ENCODE measurements at regions not wholly inside any gene's neighbourhood (a gene's known extent, or its start where the extent isn't known, plus 50 kb on each side); places are given as distances from the start of the nearest gene placed in this dataset.
"Not testable (repeated sequence)": the region's sequence is repeated elsewhere in the genome, so short reads cannot be mapped to it uniquely, and the experiment has no call there.

DNA sequence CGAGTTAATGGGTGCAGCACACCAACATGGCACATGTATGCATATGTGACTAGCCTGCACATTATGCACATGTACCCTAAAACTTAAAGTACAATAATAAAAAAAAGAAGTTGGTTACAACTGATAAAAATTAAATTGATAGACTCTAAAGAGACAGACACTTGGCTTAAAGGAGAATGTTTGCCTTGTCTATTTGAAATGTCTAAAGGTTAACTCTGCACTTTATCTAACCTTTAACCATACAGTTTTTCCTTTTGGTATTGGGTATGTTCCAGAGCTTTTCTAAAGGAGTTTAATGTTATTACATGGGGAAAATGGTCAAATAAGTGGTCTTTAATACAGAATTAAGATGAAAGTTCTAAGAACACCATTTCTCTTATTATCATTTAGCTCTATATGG lies 145.1 kb upstream of the HCCS start:
- DNase-seq (ENCODE audit: low spot score): no peak

DNA sequence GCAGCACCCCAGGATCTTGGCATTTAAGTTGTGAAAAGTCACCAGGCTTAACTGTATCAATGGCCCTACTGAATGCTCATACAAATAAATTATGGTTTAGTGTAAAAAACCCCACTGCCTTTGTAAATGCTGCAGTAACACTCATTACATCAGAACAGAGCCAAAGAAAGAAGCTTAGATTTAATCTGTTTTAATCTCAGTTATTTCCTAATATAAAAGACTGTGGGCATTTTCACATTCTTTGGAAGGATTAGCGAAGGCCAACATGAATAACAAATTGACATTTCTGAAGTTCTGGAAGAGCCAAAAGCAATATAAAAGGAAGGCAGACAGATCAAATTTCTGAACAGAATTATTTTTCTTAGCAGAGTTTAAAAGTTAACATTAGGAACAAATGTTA lies 140.0 kb upstream of the HCCS start:
- DNase-seq (ENCODE audit: low spot score): no peak

GRCh38 chrX:10971759-10972158 lies 139.4 kb upstream of the HCCS start:
- no peak for DNase-seq (ENCODE audit: low spot score)

DNA sequence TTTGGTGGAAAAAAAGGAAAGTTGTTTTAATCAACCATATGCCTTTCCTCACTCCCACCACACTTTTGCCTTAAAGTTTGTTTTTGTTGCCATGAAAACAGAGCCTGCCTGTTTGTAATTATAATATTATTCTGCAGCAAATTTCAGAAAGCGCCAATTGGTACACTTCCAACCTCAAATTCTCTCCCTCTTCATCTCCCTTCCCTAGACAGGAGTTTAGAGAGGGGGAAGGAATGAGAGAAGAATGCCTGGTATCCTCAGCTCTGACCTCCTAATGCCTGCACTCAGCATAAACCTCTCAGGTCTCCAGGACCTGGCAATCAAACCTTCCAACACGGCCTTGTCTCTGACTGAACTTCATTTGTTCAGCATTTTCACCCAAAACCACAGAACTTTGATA lies 138.4 kb upstream of the HCCS start:
- no peak for DNase-seq (ENCODE audit: low spot score)

GRCh38 chrX:10974920-10975319 lies 136.2 kb upstream of the HCCS start:
- DNase-seq (ENCODE audit: low spot score): no peak

- DNase-seq (ENCODE audit: low spot score): no peak
Observed at GRCh38 chrX:10979956-10980355, 131.2 kb upstream of the HCCS start.

- DNase-seq (ENCODE audit: low spot score): no peak
Observed at GRCh38 chrX:10981506-10981905, 129.6 kb upstream of the HCCS start.

DNA sequence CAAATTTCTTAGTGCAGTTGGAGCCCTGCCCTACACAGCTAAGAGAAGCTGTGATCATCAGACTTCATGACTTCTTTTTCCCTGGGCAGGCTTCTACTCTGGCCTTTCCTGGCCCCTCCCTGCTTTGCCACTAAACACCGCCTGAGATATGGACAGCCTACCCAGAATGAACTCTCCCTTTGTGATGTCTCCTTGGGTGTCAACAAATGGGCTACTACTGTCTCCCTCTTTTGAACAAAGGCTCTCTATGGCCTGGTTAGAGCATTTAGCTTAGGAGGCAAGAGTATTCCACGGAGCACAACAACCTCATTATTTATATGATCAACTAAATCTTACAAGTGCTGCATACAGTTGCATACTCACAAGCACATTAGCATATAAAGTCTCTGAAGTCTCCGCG lies 127.6 kb upstream of the HCCS start:
- DNase-seq (ENCODE audit: low spot score): no peak

GRCh38 chrX:10984213-10984612 lies 126.9 kb upstream of the HCCS start:
- DNase-seq (ENCODE audit: low spot score): no peak

DNA sequence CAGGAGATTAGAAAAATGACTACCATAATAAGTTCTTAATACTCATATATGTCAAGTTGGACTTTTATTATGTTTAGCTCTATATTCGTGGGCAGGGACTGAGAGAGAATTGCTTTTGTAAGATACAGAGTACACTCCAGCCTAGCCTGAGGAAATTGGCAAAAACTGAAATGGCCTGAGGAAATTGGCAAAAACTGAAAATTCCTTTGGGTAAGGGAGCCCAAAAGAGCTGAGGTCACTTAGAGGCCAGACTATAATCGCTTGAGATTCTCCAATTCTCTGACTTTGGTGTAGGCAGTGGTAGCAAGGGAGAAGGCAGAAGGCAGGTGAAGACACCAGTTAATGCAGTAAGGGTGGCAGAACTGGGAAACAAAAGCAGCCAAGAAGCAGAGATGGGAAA lies 124.5 kb upstream of the HCCS start:
- DNase-seq (ENCODE audit: low spot score): no peak

GRCh38 chrX:10988653-10989052 lies 122.5 kb upstream of the HCCS start:
- DNase-seq (ENCODE audit: low spot score): no peak

DNA sequence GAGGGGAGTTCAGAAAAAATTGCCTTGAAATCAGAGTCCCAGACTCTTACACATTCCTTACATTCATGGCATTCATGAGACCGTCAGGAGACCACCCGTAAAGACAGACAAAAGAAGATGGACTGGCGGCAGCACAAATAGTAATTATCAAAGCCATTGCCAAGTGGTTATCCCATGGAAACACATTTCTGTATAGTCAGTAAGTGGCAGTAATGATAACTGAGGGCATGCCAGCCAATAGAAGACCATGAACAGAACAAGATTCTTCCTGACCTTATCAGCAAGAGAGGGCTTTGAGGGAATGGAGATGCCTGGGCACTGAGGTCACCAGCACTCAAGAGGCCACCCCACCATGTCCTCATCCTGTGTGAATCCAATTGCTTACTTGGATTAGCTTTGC lies 121.7 kb upstream of the HCCS start:
- DNase-seq (ENCODE audit: low spot score): no peak

DNA sequence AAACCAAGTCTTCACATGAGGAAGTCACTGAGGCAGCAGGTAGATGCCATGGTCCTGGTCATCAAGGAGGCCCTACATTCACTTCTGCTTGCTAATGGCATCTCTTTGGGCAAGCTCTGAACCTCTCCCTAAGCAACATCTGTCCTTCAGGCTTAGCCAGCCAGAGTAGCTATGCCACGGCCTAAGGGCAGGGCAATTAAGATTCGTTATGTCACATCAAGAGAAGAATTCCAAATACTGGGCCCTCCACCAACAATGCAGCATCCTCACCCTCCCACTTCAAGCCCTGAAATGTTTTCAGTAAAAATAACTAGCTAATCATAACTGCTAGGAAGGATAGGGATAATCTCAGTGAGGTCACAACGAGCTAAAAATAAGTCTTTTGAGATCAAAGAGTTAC lies 120.7 kb upstream of the HCCS start:
- DNase-seq (ENCODE audit: low spot score): no peak

DNA sequence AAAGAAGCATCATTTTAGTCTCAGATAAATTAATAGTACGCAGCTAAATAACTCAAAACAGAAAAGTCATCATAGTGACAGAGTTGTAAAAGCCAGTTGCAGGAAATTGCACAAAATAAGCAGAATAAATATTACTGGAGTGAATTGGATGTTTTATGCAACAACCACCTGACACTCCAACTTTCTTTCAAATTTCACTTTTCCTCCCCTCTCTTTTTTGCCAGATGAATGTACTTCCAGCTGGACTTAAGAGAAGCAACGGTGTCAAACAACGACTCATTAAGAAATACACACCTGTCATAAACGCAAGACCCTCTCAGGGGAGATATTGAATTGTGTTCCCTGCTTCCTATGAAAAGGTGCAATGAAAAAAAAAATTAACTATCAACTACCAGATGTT lies 120.2 kb upstream of the HCCS start:
- DNase-seq (ENCODE audit: low spot score): no peak

- DNase-seq (ENCODE audit: low spot score): no peak
Observed at GRCh38 chrX:10992110-10992509, 119.0 kb upstream of the HCCS start.

DNA sequence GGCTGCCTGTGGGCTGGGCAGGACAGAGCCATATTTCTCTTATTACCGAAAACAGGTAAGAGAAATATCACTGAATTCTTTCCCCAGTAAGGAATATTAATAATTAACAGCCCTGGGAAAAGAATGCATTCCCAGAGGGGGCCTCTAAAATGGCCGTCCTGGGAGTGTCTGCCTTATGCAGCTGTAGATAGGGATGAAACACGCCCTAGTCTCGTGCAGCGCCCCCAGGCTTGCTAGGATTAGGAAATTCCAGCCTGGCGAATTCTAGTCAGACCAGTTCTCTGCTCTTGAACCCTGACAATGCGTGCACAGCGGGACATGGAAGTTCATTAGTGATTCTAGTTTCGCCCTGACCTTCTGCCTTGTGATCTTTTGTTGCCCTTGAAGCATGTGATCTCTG lies 104.1 kb upstream of the HCCS start:
- not testable (repeated sequence) for DNase-seq (ENCODE audit: low spot score)

GRCh38 chrX:11010476-11010875 lies 100.7 kb upstream of the HCCS start:
- DNase-seq (ENCODE audit: low spot score): no peak

DNA sequence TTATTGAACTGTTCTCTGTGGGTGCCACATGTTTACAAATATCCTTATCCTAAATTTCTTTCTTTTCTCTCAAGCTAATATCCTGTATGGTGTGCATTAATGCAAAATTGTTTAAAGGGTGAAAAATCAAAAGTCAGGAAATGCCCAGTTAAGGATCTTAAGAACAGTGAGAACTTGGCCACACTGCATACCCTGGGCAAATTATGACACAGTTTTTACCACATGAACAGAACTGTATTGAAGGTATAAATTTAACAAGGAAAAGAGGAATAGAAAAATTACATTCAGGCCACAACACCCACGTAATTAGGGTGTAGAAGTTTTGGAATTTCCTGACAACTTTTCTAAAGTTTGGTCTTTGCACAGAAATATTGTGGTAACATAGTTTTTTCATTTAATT lies 94.4 kb upstream of the HCCS start:
- no peak for DNase-seq (ENCODE audit: low spot score)

- DNase-seq (ENCODE audit: low spot score): not testable (repeated sequence)
Observed at GRCh38 chrX:11022588-11022987, 88.5 kb upstream of the HCCS start.

DNA sequence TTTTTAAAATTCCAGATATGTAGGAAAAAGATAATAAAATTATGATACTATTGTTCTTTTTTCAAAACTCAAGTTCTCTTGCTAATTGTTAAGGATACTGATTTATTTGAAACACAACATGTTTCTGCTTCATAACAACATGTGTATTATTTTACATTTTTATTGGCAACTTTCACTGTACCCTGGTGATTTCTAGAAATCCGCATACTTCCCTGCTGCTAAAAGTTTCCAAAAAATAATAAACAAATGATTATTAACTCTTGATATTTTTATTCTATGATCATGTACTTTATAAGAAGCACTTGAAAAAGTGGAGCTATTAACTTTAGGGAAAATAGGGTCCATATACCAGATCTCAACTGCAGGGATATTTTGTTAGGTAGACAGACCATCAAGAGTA lies 71.2 kb upstream of the HCCS start:
- no peak for DNase-seq (ENCODE audit: low spot score)

DNA sequence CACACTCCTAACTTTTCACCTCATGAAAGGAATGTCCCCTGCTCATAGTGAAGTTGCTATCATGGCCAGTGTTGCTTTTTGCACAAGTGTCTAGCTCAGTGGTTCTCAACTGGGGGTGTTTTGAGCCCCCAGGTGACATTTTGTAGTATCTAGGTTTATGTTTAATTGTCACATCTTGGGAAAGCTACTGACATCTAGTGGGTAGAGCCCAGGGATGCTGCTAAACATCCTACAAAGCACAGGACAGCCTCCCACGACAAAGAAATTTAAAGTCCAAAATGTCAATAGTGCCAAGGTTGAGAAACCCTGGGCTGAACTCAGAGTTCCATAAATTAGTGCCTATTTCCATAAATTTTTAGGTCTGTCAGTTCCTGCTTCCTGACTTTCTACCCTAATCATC lies 70.7 kb upstream of the HCCS start:
- DNase-seq (ENCODE audit: low spot score): no peak

- no peak for DNase-seq (ENCODE audit: low spot score)
Observed at GRCh38 chrX:11040996-11041395, 70.1 kb upstream of the HCCS start.

DNA sequence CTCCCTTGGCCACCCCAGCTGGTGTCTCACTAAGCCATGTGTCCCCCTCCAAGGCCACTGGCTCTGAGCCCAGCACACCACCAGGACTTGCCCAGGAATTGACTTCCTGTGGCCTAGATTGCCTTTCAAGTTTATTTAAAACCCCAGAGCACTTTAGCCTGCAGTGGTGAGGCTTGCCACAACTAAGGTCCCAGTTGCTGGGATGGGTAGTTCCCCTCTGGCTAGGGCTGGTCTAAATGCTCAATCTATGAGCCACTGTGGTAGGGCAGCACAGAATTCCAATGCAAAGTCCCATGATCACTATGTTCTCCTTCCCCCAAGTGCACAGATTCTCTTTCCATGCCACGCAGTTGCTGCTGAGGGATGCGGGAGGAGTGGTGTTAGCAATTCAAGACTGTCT lies 61.1 kb upstream of the HCCS start:
- no peak for DNase-seq (ENCODE audit: low spot score)

- no peak for DNase-seq (ENCODE audit: low spot score)
Observed at GRCh38 chrX:11053351-11053750, 57.8 kb upstream of the HCCS start.
